ENCODE measurements at regions not wholly inside any gene's neighbourhood (a gene's known extent, or its start where the extent isn't known, plus 50 kb on each side); places are given as distances from the start of the nearest gene placed in this dataset.
"Not testable (repeated sequence)": the region's sequence is repeated elsewhere in the genome, so short reads cannot be mapped to it uniquely, and the experiment has no call there.

GRCh38 chr7:56471811-56472210 lies 355.6 kb upstream of the NUPR2 start:
- no peak overlapping the region for H3K27ac ChIP-seq
- no peaks in the 10 kb centered on the region for H3K4me1 ChIP-seq
- WGBS, 2 donors = no CpG with 5 or more reads among the region's 2 CpGs
- intact Hi-C loops (cut with DNase I) = no loop called here
- H3K9me3 ChIP-seq = peaks cover 0 to 99% (median 64%) of the 10 kb centered on the region in 3 donors
- TF ChIP-seq, protein P1, sequence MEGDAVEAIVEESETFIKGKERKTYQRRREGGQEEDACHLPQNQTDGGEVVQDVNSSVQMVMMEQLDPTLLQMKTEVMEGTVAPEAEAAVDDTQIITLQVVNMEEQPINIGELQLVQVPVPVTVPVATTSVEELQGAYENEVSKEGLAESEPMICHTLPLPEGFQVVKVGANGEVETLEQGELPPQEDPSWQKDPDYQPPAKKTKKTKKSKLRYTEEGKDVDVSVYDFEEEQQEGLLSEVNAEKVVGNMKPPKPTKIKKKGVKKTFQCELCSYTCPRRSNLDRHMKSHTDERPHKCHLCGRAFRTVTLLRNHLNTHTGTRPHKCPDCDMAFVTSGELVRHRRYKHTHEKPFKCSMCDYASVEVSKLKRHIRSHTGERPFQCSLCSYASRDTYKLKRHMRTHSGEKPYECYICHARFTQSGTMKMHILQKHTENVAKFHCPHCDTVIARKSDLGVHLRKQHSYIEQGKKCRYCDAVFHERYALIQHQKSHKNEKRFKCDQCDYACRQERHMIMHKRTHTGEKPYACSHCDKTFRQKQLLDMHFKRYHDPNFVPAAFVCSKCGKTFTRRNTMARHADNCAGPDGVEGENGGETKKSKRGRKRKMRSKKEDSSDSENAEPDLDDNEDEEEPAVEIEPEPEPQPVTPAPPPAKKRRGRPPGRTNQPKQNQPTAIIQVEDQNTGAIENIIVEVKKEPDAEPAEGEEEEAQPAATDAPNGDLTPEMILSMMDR (IDR thresholded peaks at IDR 0.05) = no peak
- TF ChIP-seq POLR2A (IDR thresholded peaks at IDR 0.05) = no peak
- no peaks in the 10 kb centered on the region for H3K27me3 ChIP-seq
- no peak for DNase-seq
- no peaks in the 10 kb centered on the region for H3K36me3 ChIP-seq
- no peak overlapping the region for H3K4me3 ChIP-seq

- H3K9me3 ChIP-seq = peaks cover 0 to 100% (median 68%) of the 10 kb centered on the region in 3 donors
- H3K27ac ChIP-seq; DNase-seq; H3K4me1 ChIP-seq; intact Hi-C loops (cut with DNase I); H3K27me3 ChIP-seq; H3K4me3 ChIP-seq; H3K36me3 ChIP-seq: not testable (repeated sequence)
- WGBS, 2 donors = 21% methylated on average over 2 of the region's 2 CpGs
These were observed 350.6 kb upstream of the NUPR2 start for GRCh38 chr7:56466607-56467525.

DNA sequence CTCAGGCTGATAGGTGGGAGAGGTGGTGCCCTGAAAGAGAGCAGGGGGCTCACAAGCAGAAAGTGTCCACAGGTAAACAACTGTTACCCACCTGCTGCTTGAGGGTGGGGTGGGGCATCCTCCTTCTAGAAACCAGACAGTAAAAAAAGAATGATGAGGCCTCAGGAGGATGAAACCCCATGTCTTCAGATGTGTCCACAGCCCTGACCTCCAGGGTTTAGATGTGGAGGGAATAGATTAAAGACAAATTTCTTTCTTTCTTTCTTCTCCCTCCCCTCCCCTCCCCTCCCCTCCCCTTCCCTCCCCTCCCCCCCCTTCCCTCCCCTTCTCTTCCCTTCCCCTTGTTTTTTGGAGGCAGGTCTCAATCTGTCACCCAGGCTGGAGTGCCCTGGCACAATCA lies 333.5 kb upstream of the NUPR2 start:
- no peak overlapping the region for H3K4me3 ChIP-seq
- no peaks in the 10 kb centered on the region for H3K36me3 ChIP-seq
- intact Hi-C loops (cut with DNase I) = no loop called here
- peaks cover 0 to 93% (median 26%) of the 10 kb centered on the region in 3 donors for H3K9me3 ChIP-seq
- H3K27me3 ChIP-seq = no peaks in the 10 kb centered on the region
- no peaks in the 10 kb centered on the region for H3K4me1 ChIP-seq
- no peak for DNase-seq
- TF ChIP-seq POLR2A (IDR thresholded peaks at IDR 0.05) = no peak
- TF ChIP-seq, protein P1 (IDR thresholded peaks at IDR 0.05) = no peak
- no peak overlapping the region for H3K27ac ChIP-seq

DNA sequence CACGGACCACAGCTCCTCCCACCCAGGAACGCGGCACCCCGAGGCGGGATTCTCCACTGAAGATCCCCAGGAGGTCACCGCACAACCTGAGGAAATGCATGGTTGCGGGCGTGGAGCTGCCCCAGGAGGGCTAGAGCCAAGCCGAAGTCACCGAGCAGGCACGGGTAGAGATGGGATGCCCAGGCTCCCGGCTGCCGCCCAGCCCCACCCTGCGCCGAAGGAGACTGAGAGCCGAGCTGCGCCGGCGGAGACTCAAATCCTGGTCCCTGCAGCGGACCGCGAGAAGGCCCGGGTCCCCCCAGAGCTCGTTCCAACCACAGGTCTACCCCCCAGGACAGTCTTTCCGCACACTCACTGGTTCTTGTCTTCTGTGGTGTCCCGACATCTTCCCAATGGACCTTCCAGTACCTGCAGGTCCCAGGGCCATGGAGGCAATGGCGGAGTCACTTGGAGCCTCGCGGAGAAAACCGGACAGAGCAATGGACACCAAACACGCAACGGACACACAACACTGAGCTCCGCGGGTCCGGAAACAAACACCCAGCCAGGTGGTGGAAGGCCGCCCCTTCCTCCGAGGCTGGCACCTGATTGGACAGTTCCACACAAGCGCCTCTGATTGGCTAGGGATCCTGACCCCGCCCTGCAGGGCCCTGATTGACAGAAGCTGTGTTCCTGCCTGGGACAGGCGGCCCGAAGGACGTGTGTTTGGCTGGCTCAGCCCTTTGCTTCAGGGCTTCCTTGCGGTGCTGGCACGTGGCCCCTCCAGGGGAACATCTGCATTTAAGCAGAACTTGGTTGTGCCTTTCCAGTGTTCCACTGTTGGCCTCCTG lies 331.9 kb upstream of the NUPR2 start:
- no peak for DNase-seq
- 32 to 60% methylated on average over 2 to 8 of the region's 44 CpGs for WGBS, 2 donors
- Histone ChIP-seq H3K4me3 (peak overlapping the region in 3 of 4 donors; percentile 2 to 26 (median 25)), H3K36me3 (no peaks in the 10 kb centered on the region), H3K9me3 (peaks cover 0 to 83% (median 31%) of the 10 kb centered on the region in 3 donors), H3K4me1 (no peaks in the 10 kb centered on the region), H3K27ac (no peak overlapping the region), H3K27me3 (no peaks in the 10 kb centered on the region)
- TF ChIP-seq, protein P1 (IDR thresholded peaks at IDR 0.05) = no peak
- TF ChIP-seq POLR2A (IDR thresholded peaks at IDR 0.05) = no peak
- intact Hi-C loops (cut with DNase I) = no loop called here

DNA sequence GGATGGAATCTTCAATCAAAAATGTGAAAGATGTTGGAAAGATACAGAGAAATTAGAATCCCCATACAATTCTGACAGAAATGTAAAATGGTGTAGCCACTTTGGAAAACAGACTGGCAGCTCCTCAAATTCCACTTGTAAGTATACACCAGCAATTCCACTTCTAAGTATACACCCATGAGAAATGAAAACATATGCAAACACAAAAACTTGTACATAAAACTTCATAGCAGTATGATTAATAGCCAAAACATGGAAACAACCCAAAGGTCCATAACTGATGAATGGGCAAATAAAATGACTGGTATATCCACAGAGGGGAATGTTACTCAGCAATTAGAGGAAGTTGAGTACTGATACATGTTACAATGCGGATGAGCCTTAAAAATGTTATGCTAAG lies 304.3 kb upstream of the NUPR2 start:
- H3K27ac ChIP-seq; H3K4me1 ChIP-seq; intact Hi-C loops (cut with DNase I); H3K36me3 ChIP-seq; H3K4me3 ChIP-seq; DNase-seq; H3K9me3 ChIP-seq; H3K27me3 ChIP-seq: not testable (repeated sequence)
- 80 to 90% methylated on average over 1 of the region's 1 CpG for WGBS, 2 donors

GRCh38 chr7:56375173-56375572 lies 259.0 kb upstream of the NUPR2 start:
- intact Hi-C loops (cut with DNase I) = no loop called here
- Histone ChIP-seq H3K4me3 (no peak overlapping the region), H3K9me3 (peaks cover 3 to 17% (median 4%) of the 10 kb centered on the region in 3 donors), H3K27ac (no peak overlapping the region), H3K36me3 (no peaks in the 10 kb centered on the region), H3K27me3 (no peaks in the 10 kb centered on the region), H3K4me1 (no peaks in the 10 kb centered on the region)
- TF ChIP-seq, protein P1 (IDR thresholded peaks at IDR 0.05) = no peak
- no peak for TF ChIP-seq POLR2A (IDR thresholded peaks at IDR 0.05)
- no peak for DNase-seq
- WGBS, 2 donors = 84 to 88% methylated on average over 11 to 17 of the region's 18 CpGs

DNA sequence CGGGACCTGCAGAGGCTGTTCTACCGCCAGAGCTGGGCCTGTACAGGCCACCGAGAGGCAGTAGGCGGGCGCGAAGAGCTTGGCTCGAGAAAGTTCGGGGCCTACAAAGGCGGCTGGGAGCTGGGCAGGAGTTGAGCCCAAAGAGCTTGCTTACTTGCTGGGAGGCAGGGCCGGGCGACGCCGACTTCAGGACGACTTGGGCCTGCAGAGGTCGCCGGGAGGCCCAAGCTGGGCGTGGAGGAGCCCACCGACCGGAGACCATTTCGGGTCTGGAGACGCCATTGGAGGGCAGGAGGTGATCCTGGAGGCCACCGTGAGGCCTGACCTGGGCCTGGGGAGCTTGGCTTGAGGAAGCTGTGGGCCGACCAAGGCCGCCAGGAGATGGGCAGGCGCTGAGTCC lies 258.4 kb upstream of the NUPR2 start:
- H3K4me3 ChIP-seq; H3K27ac ChIP-seq; H3K27me3 ChIP-seq; intact Hi-C loops (cut with DNase I); H3K4me1 ChIP-seq; H3K36me3 ChIP-seq; DNase-seq: not testable (repeated sequence)
- 92% methylated on average over 9 of the region's 25 CpGs; no CpG with 5 or more reads in 1 of the 2 donors for WGBS, 2 donors
- H3K9me3 ChIP-seq = peaks cover 3 to 22% (median 4%) of the 10 kb centered on the region in 3 donors

DNA sequence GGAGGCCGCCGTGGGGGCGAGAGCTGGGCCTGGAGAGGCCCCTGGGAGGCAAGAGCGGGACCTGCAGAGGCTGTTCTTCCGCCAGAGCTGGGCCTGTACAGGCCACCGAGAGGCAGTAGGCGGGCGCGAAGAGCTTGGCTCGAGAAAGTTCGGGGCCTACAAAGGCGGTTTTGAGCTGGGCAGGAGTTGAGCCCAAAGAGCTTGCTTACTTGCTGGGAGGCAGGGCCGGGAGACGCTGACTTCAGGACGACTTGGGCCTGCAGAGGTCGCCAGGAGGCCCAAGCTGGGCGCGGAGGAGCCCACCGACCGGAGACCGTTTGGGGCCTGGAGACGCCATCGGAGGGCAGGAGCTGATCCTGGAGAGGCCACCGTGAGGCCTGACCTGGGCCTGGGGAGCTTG lies 257.1 kb upstream of the NUPR2 start:
- H3K4me1 ChIP-seq; H3K27me3 ChIP-seq; H3K36me3 ChIP-seq; H3K27ac ChIP-seq; intact Hi-C loops (cut with DNase I); H3K4me3 ChIP-seq; DNase-seq: not testable (repeated sequence)
- H3K9me3 ChIP-seq = peaks cover 3 to 36% (median 4%) of the 10 kb centered on the region in 3 donors
- WGBS, 2 donors = 95% methylated on average over 11 of the region's 24 CpGs; no CpG with 5 or more reads in 1 of the 2 donors

Measured in esophagus squamous epithelium (tissue), 5 donors.